Stimulated activated CD8-positive, alpha-beta memory T cell treated with anti-CD3 and anti-CD28 coated beads, Interleukin-7, amount 100 ng/mL, for 48 hours (primary cell): ENCODE measurements at regions not wholly inside any gene's neighbourhood (a gene's known extent, or its start where the extent isn't known, plus 50 kb on each side); places are given as distances from the start of the nearest gene placed in this dataset.
"Not testable (repeated sequence)": the region's sequence is repeated elsewhere in the genome, so short reads cannot be mapped to it uniquely, and the experiment has no call there.

Source experiments
- DNase-seq, 2 donors: peaks; one replicate each; pipeline ENCODE4 v3.0.0-alpha.2; 2020; ENCODE audit warnings: low read depth in 1 of 2; ENCODE audit errors: extremely low read depth in 1 of 2

DNA sequence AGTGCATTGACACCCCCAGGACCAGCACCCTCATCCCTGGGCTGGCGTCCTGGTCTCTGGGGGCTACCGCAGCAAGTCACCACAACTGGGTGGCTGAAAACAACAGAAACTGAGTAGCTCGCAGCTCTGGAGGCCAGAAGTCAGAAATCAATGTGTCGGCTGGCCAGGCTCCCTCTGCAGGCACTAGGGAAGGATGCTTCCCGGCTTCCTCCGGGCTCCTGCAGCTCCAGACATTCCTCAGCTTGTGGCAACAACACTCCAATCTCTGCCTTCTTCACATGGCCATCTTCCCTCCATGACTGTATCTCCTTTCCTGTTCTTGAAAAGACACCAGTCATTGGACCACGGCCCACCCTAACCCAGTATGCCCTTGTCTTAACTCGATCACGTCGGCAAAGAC is 224.2 kb downstream of the NPHP4 start:
- no peak for DNase-seq

DNA sequence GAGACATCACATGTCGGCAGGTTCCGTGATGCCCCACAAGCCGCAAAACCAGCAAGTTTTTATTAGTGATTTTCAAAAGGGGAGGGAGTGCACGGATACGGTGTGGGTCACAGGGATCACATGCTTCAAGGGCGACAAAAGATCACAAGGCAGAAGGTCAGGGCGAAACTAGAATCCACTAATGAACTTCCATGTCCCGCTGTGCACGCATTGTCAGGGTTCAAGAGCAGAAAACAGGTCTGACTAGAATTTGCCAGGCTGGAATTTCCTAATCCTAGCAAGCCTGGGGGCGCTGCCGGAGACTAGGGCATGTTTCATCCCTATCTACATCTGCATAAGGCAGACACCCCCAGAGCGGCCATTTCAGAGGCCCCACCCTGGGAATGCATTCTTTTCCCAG is 225.2 kb downstream of the NPHP4 start:
- DNase-seq = not testable (repeated sequence)

DNA sequence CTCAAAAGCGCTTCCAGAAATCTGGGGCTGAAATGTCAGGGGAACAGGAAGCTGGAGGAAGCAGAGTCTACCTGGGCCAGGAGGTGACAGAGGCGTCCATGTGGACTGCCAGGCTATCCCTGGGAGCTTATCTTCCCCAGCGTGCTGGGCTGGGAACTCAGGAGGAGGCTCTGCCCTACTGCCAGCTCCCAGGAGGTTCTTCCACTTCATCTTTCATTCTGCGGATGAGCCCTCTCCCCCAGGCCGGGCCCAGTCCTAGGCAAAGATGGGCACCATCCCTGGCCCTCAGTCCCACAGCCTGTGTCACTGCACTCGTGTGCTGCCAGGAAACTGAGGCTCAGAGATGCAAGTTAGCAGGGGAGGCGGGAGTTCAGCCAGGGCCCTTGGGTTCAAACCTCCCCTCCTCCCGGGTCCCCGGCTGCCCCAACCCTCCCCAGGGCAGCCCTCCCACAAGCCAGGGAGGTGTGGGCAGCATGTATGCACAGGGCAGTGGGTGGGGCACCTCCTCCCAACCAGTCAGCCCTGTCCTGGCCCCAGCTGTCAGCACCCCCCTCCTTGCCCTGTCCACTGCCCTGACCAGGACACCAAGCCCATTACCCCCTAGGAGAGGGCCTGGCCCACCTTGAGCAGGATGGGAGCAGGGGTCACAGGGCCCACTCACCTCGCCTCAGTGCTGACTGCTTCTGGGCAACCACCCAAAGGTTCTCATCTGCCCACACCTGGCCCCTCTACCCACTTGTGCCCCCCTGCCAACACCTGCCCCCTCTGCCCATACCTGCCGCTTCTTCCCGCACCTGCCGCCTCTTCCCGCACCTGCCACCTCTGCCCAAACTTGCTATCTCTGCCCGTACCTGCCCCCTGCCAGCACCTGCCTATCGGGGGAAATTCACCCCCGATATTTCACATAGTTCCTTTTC is 226.0 kb downstream of the NPHP4 start:
- DNase-seq = no peak

DNA sequence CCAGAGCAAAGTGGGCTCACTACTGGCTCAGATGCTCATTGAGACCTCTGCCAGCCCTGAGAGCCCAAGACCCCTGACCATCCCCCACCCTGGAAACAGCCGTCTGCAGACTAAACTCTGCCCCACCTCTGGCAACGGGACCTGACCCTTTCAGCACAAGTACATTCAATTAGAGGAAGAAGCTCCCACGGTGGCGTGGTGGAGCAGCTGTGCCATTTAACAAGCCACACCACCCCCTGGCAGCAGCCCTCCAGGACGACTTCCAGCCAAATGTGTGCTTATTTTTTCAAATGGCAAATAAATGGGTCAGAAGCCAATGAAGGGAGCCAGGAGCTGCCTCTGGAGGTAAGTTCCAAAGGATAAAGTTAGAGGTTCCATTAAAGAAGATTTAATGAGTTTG is 226.7 kb downstream of the NPHP4 start:
- no peak for DNase-seq

DNA sequence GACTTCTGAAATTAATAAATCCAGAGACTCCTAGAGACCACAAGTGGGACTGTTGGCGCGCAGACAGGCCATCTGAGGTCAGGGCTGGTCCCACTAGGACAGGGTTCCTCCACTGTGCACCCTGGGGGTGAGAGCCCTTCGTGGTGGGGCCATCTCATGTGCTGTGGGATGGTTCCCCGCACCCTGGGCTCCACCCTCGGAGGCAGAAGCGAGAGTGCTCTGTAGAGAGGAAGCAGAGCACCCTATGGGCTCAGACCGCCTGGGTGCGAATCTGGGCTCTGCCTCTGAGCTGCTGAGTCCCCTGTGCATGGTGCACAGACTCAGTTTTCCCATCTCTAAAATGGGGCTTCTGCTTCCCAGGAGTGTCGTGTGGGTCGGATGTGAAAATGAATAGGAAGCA is 227.3 kb downstream of the NPHP4 start:
- no peak for DNase-seq

DNA sequence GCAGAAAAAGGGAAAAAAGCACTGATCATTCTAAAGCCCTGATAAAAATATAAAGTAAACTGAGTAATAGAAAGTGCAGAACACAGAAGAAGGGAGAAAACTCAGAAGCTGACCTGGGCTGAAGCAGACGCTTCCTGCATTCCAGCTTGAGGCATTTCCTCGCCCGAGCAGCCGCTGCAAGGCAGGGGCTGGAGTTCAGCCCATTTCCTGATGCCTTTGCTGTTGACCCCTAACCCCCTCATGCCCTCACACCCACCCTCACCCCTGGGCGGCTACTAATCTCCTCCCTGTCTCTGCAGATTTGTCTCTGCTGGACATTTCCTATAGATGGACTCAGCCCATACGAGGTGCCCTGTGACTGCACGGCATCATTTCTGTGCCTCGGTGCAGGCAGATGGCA is 227.8 kb downstream of the NPHP4 start:
- no peak for DNase-seq

DNA sequence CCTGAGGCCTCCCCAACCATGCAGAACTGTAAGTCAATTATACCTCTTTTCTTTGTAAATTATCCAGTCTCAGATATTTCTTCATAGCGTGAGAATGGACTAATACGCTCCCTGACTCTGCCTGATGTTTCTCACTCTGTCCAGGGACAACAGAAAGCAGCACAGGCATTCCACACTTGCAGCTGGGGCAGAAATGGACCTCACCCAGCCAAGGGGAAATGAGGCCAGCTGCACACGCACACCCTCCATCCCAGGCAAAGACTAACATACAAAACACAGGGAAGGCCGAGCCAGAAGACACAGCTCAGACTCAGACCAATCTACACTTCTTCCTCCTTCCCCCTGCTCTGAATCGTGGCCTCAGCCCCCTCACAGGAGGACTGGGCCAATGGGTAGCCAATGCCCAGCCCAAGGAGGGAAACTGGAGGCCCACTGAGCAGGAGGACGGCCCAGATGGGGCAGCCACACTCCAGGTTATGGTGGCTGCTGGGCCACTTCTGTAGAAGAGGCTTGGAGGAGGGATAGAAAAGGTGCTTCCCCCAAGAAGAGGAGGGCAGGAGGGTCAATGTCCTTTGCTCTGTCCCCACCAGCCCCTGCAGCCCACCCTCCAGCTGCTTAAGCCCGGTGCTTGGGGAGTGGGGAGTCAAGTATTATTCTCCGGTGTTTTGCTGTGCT is 228.4 kb downstream of the NPHP4 start:
- DNase-seq = no peak

DNA sequence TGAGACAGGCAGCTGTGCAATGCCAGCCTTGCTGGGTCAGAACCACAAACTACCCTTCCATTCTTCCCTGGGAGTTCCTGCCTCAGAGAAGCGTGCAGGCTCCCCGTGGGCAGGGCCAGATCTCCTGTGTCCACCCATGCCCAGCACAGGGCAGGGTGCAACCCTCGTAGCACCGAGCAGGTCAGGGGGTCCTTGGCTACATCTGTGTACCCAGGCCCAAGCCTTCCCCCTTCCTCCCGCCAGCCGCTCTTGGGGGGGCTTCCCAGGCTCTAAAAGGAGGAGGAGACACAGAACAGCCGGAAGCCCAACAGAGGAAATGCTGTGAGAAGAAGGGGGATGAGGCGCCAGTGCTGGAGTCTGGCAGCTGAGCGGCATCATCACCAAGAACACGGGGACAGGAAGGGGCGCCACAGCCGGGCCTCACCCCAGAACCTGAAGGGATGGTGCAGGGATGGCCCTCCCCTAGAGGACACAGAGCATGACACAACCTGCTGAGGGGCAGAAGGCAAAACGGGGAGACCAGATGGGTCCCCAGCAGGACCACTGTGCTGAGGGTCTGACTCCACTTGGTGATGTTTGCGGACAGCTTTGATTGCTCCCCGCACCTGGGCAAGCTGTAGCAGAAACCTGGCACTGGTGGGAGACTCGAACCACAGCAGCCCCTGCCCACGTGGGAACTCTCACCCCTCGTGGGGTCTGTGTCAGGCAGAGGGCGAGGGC is 233.2 kb downstream of the NPHP4 start:
- no peak for DNase-seq

DNA sequence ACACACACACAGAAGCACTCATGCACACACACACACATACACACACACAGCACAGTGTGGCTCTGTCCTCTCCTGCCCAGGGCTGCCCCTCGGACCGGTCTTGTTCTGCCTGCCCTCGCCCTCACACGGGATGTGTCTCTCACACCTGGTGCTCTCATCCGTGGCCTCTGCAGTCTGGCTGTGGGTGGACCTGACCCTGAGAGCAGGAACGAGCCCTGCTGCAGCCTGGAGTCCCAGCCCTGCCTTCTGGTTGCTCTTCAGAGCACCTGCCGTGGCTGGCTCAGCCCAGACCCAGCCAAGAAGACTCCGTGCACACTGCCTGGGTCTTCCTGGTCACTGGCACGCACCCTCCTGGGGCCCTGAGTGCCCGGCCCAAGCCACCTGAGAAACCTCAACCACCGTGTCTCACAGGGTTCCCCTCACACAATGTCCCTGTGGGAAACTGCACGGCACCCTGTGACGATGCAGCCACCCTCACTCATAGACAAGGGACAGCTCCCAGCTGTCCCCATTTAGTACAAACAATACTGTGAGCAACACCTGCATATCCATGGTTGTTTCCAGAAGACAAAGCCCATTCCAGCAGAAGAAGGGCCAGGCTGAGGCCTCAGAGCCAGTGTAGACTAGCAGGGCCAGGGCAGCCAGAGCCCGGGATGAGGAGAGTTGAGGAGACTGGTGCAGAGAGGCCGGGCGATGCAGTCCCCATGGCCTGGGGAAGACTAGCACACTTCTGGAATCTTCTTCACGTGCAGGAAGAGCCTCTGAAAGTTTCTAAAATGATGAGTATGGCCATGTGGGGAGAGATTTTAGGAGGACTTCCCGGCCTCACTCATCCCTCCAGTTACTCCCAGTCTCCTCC is 234.0 kb downstream of the NPHP4 start:
- DNase-seq = no peak

DNA sequence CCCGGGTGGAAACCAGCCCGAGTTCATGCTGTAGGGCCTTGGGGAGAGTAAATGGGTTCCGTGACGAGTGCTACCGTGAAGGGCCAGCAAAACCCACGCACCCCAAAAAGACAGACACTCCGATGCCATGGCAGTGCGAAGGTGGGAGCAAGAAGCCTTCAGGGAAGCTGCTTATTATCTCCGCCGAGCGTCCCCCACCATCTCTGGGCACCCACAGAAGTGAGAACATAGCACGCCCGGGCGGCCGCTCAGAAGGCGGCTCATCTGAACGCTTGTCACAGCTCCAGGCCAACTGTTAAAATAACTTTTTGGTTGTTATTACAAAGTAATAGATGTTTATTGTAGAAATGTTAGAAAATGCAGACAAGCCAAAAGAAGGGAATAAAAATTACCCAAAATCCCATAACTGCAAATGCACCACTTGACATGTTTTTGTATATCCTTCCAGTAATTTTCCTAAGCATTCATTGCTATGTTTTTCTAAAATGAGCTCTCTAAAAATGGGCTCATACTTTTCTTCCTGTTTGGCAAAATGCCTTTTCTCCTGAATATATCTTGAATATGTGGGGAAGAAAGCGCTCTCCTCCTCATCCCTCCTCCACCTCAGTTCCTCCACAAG is 234.9 kb downstream of the NPHP4 start:
- no peak for DNase-seq

DNA sequence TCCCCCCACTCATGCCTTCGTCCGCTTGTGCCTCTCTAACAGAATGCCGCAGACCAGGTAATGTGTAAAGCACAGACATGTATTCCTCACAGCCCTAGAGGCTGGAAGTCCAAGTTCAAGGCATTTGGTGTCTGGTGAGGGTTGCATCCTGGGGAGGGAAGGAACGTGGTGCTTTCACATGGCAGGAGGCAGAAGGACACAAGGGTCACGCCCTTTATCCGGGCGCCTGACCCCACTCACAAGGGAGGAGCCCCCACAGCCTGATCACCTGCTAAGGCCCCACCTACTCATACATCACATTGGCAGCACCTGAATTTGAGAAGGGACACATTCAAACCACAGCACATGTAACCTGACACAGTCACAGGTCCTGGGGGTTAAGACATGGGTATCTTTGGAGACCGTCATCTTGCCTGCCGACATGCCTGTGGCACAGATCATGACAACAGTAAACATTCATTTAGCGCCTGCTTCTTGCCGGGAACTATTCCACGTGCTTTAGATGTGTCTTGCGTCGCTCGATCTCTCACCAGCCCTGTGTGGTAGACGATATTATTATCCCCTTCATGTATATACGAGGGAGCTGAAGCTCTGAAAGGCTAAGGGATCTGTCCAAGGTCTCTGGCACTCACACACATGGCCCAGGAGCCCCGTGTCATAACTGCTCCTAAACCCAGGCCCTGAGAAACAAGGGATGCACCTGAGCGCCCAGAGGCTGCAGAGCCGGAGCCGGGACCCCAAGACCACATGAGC is 235.6 kb downstream of the NPHP4 start:
- no peak for DNase-seq

DNA sequence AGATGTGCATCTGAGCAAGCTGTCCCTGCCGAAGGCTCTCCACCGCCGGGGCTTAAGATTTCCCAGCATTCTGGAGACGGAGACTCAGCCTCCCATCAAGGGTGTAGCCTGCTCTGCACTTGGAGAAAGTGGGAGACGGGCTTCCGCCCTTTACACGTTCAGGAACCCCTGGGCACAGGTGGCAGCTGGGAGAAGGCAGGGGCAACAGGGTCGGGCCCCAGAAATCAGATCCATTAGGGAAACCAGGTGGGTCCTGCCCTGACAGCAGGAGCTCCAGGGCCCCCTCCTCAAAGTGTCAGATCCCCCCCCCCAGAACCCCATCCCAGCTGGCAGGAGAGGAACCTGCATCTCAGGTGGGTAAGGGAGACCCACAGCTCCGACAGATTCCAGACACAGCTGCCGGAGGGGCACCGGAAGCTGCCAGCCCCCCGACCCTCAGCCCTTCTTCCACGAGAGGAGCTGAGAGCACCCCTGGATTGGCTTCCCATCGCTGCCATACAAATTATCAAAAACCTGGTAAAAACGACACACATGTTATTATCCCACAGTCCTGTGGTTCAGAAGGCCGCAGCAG is 236.6 kb downstream of the NPHP4 start:
- no peak for DNase-seq

DNA sequence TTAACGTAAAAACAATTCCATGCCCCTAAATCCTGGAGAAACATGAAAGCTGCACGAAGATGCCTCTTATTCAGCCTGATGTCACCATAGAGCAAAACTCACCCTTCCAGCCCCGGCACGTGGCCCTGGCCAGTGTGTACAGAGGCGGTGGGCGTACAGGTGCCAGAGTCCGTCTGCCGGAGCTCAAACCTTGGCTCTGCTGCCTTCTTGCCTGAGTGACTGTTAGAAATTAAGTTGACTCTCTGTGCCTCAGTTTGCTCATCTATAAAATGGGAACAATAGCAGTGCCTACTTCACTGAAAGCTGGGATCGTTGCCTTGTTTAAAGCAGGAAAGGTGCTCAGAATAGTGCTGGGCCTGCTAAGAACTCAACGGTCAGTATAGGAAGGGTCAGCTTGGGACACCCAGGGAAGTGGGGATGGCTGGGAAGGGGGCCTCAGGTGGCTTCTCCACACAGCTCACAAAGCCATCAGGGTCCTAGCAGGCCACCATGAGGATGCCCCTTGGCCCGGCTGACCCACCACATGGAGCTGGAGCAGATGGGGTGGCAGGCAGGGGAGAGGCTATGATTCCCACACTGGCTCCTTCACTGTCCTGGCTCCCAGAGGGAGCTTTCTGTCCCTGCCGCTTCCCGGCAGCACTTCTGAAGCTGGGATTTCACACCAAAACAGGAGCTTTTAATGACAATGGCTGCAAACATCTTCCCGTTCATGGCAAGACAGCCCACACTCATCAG is 237.2 kb downstream of the NPHP4 start:
- no peak for DNase-seq

DNA sequence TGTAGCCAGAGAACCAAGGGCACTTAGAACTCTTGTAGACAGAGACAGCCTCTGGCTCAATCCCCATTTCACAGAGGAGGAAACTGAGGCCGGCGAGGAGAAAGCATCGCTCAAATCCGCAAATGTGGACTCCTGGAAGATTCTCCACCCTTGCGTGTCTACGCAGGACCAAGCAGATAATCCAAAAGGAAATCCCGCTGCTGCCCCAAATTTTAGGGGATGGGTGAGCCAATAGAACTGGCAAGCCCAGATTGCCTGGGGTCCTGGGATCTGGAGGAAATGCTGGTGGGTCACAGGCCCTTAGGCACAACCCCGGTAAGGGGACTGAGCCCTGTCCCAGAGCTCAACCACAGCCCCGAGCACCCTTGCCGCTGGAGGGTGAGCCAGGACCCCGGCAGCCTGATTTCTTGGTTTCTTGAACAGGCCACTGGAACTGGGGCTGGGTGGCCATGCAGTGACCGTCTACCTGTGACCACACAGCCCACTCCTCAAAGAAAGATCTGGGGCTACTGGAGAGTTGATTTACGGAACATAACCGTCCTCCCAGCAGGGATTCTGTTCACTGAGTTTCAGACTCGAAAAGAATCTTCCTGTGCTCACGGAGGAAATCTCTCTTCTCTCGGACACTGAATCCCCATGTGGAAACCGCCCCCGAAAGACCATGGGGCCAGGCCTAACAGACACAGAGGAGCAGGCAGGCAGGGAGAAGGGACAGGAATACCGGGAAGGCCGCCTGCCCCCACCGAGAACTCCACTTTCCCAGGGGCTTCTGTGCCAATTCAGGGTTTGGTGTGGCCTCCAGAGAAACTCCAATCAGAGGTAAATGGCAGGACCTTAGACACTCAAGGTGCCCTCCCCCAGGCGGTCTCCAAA is 238.4 kb downstream of the NPHP4 start:
- no peak for DNase-seq

DNA sequence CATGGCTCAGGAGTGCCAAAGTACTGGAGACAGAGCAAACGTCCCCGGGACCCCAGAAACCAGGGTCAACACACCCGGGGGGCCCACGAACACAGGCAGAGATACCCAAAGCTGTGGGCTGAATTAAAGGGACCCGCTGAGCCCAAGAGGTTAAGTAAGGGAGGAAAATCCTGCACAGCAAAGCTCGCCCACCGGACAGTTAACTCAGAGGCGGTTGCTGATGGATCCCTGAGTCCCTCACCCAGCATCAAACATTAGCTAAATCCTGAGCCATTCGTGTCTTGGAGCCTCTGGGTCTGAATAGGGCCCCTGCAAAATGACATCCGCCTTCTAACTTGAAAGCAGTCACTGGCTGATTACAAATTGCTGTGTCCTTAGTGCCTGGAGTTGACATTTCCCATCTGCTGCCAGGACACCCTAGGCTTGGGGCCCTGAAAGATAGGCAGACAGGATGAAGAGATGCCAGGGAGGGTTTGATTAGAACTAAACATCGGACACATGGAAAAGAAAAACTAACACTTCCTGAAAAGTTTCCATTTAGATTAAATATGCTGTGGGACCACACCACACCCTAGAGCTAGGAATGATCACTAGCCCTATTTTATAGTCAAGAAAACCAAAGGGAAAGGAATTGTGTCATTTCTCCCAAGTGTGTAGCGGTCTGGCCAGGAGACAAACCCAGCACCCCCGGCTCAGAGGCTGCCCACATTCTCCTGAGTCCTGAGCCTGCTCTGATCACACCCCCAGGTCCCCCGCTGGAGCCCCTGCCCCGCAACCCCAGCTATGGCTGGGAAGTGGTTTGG is 239.3 kb downstream of the NPHP4 start:
- DNase-seq = no peak

DNA sequence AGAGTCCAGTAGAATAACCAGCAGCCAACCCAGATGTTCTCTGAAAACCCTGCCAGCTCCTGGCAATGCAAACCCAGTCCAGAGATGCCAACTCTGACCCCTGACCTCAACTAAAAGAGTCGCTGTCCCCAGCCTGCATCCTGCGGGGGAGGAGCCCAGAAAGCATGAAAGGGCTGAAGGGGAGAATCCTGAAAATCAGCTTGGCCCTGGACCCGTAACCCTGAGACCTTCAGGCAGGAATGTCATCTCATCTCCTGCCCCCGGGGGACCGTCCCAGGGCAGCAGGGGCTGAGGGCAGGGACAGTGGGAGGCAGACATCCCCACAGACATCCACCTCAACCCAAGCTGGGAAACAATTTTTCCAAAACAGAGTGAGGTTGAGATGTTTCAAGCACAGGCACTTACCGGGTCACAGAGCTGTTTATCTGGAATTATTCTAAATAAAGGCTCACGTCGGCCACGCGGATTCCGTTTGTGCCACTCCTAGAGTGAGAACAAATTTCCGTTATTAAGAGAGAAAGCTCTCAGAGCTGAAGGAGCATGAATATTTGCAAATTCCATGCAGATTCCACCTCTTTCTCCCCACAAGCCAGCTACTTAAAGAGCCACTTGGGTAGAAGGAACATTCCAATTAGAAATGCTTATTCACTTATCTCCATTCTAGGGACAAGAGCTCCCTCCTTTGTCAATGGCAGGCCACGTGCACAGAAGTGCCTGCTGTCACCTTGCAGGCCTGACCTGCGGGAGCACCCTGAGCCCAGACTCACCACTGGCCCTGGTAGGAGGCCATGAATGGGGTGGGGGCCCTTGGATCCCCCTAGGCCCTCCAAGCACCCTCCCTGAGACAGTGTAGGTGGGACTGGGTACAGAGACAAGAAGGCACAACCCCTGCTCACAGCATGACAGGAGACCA is 240.1 kb downstream of the NPHP4 start:
- DNase-seq = no peak
